ENCODE measurements at regions not wholly inside any gene's neighbourhood (a gene's known extent, or its start where the extent isn't known, plus 50 kb on each side); places are given as distances from the start of the nearest gene placed in this dataset.

GRCh38 chr6:119575721-119576120 lies 226.2 kb upstream of the MAN1A1 start:
- TF ChIP-seq CTCF (IDR thresholded peaks at IDR 0.05; ENCODE audit: low read depth, low read length), result no peak
- H3K4me3 ChIP-seq (ENCODE audit: low read depth, low read length), result no peak overlapping the region
- in situ Hi-C loops (cut with HindIII; ENCODE audit: low sequenced_read_pairs), result no loop called here
- peak; percentile 70 for DNase-seq (ENCODE audit: low read depth, low spot score)

- in situ Hi-C loops (cut with HindIII; ENCODE audit: low sequenced_read_pairs), result no loop called here
- DNase-seq (ENCODE audit: low read depth, low spot score), result no peak
- TF ChIP-seq CTCF (IDR thresholded peaks at IDR 0.05; ENCODE audit: low read depth, low read length), result no peak
- no peak overlapping the region for H3K4me3 ChIP-seq (ENCODE audit: low read depth, low read length)
Observed at GRCh38 chr6:119568580-119568979, 219.0 kb upstream of the MAN1A1 start.

GRCh38 chr6:119566546-119567260 lies 217.1 kb upstream of the MAN1A1 start:
- TF ChIP-seq CTCF (IDR thresholded peaks at IDR 0.05; ENCODE audit: low read depth, low read length), result no peak
- DNase-seq (ENCODE audit: low read depth, low spot score), result no peak
- in situ Hi-C loops (cut with HindIII; ENCODE audit: low sequenced_read_pairs), result no loop called here
- no peak overlapping the region for H3K4me3 ChIP-seq (ENCODE audit: low read depth, low read length)

GRCh38 chr6:119565893-119566292 lies 216.3 kb upstream of the MAN1A1 start:
- in situ Hi-C loops (cut with HindIII; ENCODE audit: low sequenced_read_pairs), result no loop called here
- DNase-seq (ENCODE audit: low read depth, low spot score), result no peak
- no peak for TF ChIP-seq CTCF (IDR thresholded peaks at IDR 0.05; ENCODE audit: low read depth, low read length)
- no peak overlapping the region for H3K4me3 ChIP-seq (ENCODE audit: low read depth, low read length)

GRCh38 chr6:119562168-119562567 lies 212.6 kb upstream of the MAN1A1 start:
- no peak for TF ChIP-seq CTCF (IDR thresholded peaks at IDR 0.05; ENCODE audit: low read depth, low read length)
- no peak for DNase-seq (ENCODE audit: low read depth, low spot score)
- H3K4me3 ChIP-seq (ENCODE audit: low read depth, low read length), result no peak overlapping the region
- in situ Hi-C loops (cut with HindIII; ENCODE audit: low sequenced_read_pairs), result no loop called here

- in situ Hi-C loops (cut with HindIII; ENCODE audit: low sequenced_read_pairs), result no loop called here
- DNase-seq (ENCODE audit: low read depth, low spot score), result no peak
- no peak for TF ChIP-seq CTCF (IDR thresholded peaks at IDR 0.05; ENCODE audit: low read depth, low read length)
- H3K4me3 ChIP-seq (ENCODE audit: low read depth, low read length), result no peak overlapping the region
Observed at GRCh38 chr6:119559586-119559985, 210.0 kb upstream of the MAN1A1 start.

Data from astrocyte of the spinal cord (primary cell).